Mesothelial cell of epicardium (in vitro differentiated cells): ENCODE measurements at regions not wholly inside any gene's neighbourhood (a gene's known extent, or its start where the extent isn't known, plus 50 kb on each side); places are given as distances from the start of the nearest gene placed in this dataset.

Experiments
- DNase-seq, 2 experiments: peaks; one replicate each; pipeline ENCODE4 v3.0.0; 2021; ENCODE audit warnings: low spot score in 2 of 2; ENCODE audit not compliant: unreplicated experiment in 2 of 2
- H3K27ac Mint-ChIP-seq: 2 replicates; pipeline ENCODE4 v1.8.0; 2021; ENCODE audit warnings: mixed read lengths
- H3K27me3 Mint-ChIP-seq: 2 replicates; pipeline ENCODE4 v1.8.0; 2021; ENCODE audit warnings: low read depth, mixed read lengths
- H3K36me3 Mint-ChIP-seq: 2 replicates; pipeline ENCODE4 v1.8.0; 2021; ENCODE audit warnings: mixed read lengths
- H3K4me1 Mint-ChIP-seq: 2 replicates; pipeline ENCODE4 v1.8.0; 2021; ENCODE audit warnings: mixed read lengths
- H3K4me3 Mint-ChIP-seq: 2 replicates; pipeline ENCODE4 v1.8.0; 2021; ENCODE audit warnings: mild to moderate bottlenecking, moderate library complexity, mixed read lengths
- H3K9me3 Mint-ChIP-seq: 2 replicates; pipeline ENCODE4 v1.8.0; 2021; ENCODE audit warnings: mixed read lengths
- CTCF ChIP-seq: fragments of 200-600 bp; sonication (generic); IDR thresholded peaks from one replicate; pipeline ENCODE4 v1.5.0; 2021; ENCODE audit warnings: antibody characterized with exemption; ENCODE audit not compliant: unreplicated experiment

DNA sequence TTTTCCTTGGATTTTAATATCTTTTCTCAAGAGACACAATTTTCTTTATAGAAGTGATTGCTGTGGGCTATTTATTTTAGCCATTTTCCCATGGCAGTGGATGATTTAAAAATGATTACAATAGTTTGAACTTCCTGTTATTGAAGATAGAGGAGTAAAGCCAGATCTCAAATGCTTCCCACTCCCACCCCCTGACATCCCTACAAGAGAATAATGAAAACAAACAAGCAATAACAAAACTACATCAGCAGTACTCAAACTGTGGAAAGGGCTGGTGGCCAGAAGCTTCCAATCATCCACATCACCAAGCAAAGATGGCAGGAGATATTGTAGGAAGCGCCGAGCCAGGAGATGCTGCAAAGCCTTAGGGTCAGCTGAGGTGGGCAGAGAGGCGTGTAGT lies 831.1 kb upstream of the NR2F2 start:
- no peak for TF ChIP-seq CTCF
- H3K4me3 Mint-ChIP-seq, result no peak overlapping the region
- H3K27ac Mint-ChIP-seq, result no peak overlapping the region
- no peaks in the 10 kb centered on the region for H3K27me3 Mint-ChIP-seq
- DNase-seq, result no peak
- H3K9me3 Mint-ChIP-seq, result no peaks in the 10 kb centered on the region
- H3K4me1 Mint-ChIP-seq, result peaks cover 8% of the 10 kb centered on the region
- H3K36me3 Mint-ChIP-seq, result no peaks in the 10 kb centered on the region

DNA sequence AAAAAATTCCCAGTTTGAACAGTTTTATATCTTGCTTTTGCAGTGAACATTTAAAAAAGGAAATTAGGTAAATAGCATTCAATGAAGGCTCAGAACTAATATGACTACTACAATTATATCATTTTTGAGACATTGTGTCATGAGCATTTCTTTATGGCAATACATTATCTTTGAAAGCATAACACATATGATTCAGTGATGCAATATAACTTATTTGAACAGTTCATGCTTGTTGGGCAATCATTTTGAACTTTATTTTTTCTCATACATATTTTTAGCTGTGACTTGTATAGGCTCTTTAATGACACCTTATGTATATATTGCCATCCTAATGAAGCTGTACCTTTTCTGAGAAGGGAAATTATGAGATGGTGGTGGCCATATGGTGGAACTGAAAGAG lies 828.6 kb upstream of the NR2F2 start:
- Mint-ChIP-seq H3K27ac (no peak overlapping the region), H3K4me1 (no peaks in the 10 kb centered on the region), H3K27me3 (no peaks in the 10 kb centered on the region), H3K9me3 (no peaks in the 10 kb centered on the region), H3K36me3 (no peaks in the 10 kb centered on the region), H3K4me3 (no peak overlapping the region)
- no peak for DNase-seq
- no peak for TF ChIP-seq CTCF

DNA sequence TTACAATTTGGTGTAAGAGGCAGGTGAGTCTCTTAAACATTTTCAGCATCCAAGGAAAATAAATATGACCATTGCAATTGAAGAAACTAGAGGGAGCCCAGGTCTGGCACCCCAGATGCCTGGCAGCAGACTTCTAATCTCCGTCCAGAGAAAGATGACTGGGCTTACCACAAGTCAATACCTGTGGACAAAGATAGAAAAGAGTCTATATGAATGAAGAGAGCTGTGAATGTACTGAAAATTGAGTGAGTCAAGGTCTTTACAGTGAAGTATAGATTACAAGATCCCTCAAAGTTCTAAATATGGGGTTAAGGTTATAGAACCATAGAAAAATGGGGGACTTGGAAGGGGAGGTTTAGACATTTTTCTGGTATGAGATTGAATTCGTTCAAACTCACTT lies 827.4 kb upstream of the NR2F2 start:
- Mint-ChIP-seq H3K4me3 (no peak overlapping the region), H3K4me1 (no peaks in the 10 kb centered on the region), H3K9me3 (no peaks in the 10 kb centered on the region), H3K36me3 (no peaks in the 10 kb centered on the region), H3K27ac (no peak overlapping the region), H3K27me3 (no peaks in the 10 kb centered on the region)
- DNase-seq, result no peak
- TF ChIP-seq CTCF, result no peak

DNA sequence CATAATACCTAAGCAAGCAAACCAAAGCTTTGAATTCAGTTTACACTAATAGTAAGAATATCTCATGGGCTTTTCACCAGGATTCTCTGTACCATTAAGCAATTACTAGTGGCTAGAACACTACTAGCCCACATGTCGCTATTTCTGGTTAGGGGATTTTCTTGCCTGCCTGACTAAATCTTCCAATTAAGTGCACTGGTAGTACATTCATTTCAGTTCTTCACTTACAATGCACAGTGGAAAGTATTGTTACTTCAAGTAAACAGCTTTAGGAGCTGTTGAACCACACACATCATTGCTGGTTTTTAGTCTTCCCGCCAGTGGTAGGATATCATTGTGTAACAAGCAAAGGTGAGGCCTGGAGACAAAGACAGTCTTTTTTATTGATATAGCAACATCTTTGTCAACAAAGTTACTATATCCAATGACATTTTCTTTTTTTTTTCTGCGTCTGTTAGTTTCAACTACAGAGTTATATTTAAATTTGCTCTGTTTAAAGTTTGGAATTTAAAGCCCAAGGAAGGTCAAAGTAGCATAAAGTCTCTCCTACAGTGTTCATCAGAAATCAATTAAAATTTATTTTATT lies 826.8 kb upstream of the NR2F2 start:
- H3K36me3 Mint-ChIP-seq, result no peaks in the 10 kb centered on the region
- no peak for DNase-seq
- H3K4me1 Mint-ChIP-seq, result no peaks in the 10 kb centered on the region
- H3K27me3 Mint-ChIP-seq, result no peaks in the 10 kb centered on the region
- H3K4me3 Mint-ChIP-seq, result no peak overlapping the region
- H3K27ac Mint-ChIP-seq, result no peak overlapping the region
- H3K9me3 Mint-ChIP-seq, result no peaks in the 10 kb centered on the region
- TF ChIP-seq CTCF, result no peak

- Mint-ChIP-seq H3K4me3 (no peak overlapping the region), H3K36me3 (no peaks in the 10 kb centered on the region), H3K27ac (no peak overlapping the region), H3K27me3 (no peaks in the 10 kb centered on the region), H3K4me1 (no peaks in the 10 kb centered on the region), H3K9me3 (peaks cover 14% of the 10 kb centered on the region)
- no peak for TF ChIP-seq CTCF
- DNase-seq, result no peak
Observed at GRCh38 chr15:95511671-95512070, 818.8 kb upstream of the NR2F2 start.

DNA sequence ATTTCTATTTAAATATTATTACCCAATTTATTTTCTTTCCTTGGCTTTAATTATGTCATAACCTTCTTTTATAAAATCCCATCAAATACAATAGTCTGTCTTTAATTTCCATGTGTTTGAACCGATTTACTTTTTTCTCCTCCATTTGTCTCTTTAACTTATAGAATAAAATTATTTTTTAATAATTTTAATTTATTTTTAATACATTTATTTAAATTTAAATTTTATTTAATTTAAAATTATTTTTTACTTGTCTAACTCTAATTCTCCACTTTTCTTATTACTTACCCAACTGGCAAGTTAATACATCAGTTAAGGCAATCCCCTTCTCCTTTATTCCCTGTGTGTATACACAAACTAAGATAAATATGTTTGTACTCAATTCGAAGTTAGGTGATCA lies 817.6 kb upstream of the NR2F2 start:
- Mint-ChIP-seq H3K4me3 (no peak overlapping the region), H3K36me3 (no peaks in the 10 kb centered on the region), H3K27ac (no peak overlapping the region), H3K27me3 (no peaks in the 10 kb centered on the region), H3K4me1 (no peaks in the 10 kb centered on the region), H3K9me3 (peaks cover 14% of the 10 kb centered on the region)
- TF ChIP-seq CTCF, result no peak
- DNase-seq, result no peak
